HCT116 (cell line): ENCODE measurements at regions not wholly inside any gene's neighbourhood (a gene's known extent, or its start where the extent isn't known, plus 50 kb on each side); places are given as distances from the start of the nearest gene placed in this dataset.

Source experiments
- ATAC-seq: fragments of 200-7000 bp; cut with Tn5 transposase; 2 replicates; pipeline ENCODE4 v1.9.1; 2020; ENCODE audit warnings: mild to moderate bottlenecking, moderate library complexity
- BruUV-seq: library from RNA; stranded (reverse); fragments of 400-500 nt; replicated peaks from 2 replicates; lab custom pipeline; 2021; lab: Mats Ljungman, UMichigan
- CTCF ChIA-PET: fragments of 300-600 bp; sonication (Branson Sonifier 250); formaldehyde crosslinking; loops from one replicate; lab custom pipeline; 2021; ENCODE audit warnings: antibody characterized with exemption; lab: Charles Lee
- POLR2A ChIA-PET: fragments of 300-600, 350-600 bp; sonication (Branson Sonifier 250); formaldehyde crosslinking; loops from one replicate; lab custom pipeline; 2021; ENCODE audit warnings: antibody characterized with exemption; lab: Charles Lee
- RAD21 ChIA-PET, 2 experiments: fragments of 300-600 bp; sonication (Branson Sonifier 250); formaldehyde crosslinking; loops; one replicate each; lab custom pipeline; 2023; ENCODE audit warnings: low total read pairs in 2 of 2; ENCODE audit not compliant: uncharacterized antibody in 2 of 2, unreplicated experiment in 2 of 2, low non-redundant PET in 1 of 2; lab: Charles Lee
- DNase-seq: peaks from one replicate; pipeline ENCODE4 v3.0.0-alpha.2; 2010; ENCODE audit warnings: low read depth, low spot score
- H2AFZ ChIP-seq: fragments of 200-600 bp; shearing (Covaris generic), sonication (generic); 2 replicates; pipeline ENCODE4 v1.6.1; 2017; ENCODE audit warnings: low read depth, mixed run types, mixed read lengths, antibody characterized with exemption, low read length; ENCODE audit not compliant: poor library complexity, severe bottlenecking
- H3K27ac ChIP-seq: 2 replicates; pipeline ENCODE4 v1.5.1; 2012; ENCODE audit warnings: low read depth, low read length
- H3K27me3 ChIP-seq: fragments of 200-600 bp; sonication (generic); 2 replicates; pipeline ENCODE4 v1.6.1; 2016; ENCODE audit warnings: mixed run types, low read length, mixed read lengths; ENCODE audit not compliant: insufficient read depth
- H3K36me3 ChIP-seq, 2 experiments: fragments of 200-500 bp in 1 of 2; fragments of 200-600 bp in 1 of 2; sonication (Bioruptor generic) in 1 of 2; sonication (generic) in 1 of 2; 2 replicates each; pipeline versions ENCODE4 v1.5.1 to v1.6.1; 2014 to 2016; ENCODE audit warnings: low read length in 2 of 2, inconsistent platforms in 1 of 2, mixed read lengths in 1 of 2, mixed run types in 1 of 2; ENCODE audit not compliant: insufficient read depth in 2 of 2, control insufficient read depth in 1 of 2
- H3K4me1 ChIP-seq, 2 experiments: fragments of 200-600 bp in 1 of 2; sonication (generic) in 1 of 2; 2 replicates each; pipeline versions ENCODE4 v1.5.1 to v1.6.1; 2012 to 2017; ENCODE audit warnings: low read length in 2 of 2, inconsistent platforms in 1 of 2, mild to moderate bottlenecking in 1 of 2, mixed read lengths in 1 of 2, mixed run types in 1 of 2, moderate library complexity in 1 of 2; ENCODE audit not compliant: insufficient read depth in 2 of 2, control insufficient read depth in 1 of 2
- H3K4me2 ChIP-seq: fragments of 200-600 bp; sonication (generic); 2 replicates; pipeline ENCODE4 v1.6.1; 2017; ENCODE audit warnings: mixed run types, low read length, mixed read lengths
- H3K4me3 ChIP-seq, 2 experiments: fragments of 200-600 bp in 1 of 2; sonication (generic) in 1 of 2; replicated peaks in 1 of 2; 2 replicates each; pipeline ENCODE4 v1.5.1; 2011 to 2016; ENCODE audit warnings: low read length in 2 of 2, control low read depth in 1 of 2, low read depth in 1 of 2, mild to moderate bottlenecking in 1 of 2, mixed read lengths in 1 of 2, mixed run types in 1 of 2
- H3K79me2 ChIP-seq: fragments of 200-600 bp; sonication (generic); 2 replicates; pipeline ENCODE4 v1.6.1; 2017; ENCODE audit warnings: mild to moderate bottlenecking, mixed run types, low read length, moderate library complexity, mixed read lengths; ENCODE audit not compliant: insufficient read depth
- H3K9ac ChIP-seq: fragments of 200-600 bp; sonication (generic); 2 replicates; pipeline ENCODE4 v1.6.1; 2016; ENCODE audit warnings: low read length, mixed read lengths
- H3K9me2 ChIP-seq: fragments of 200-600 bp; sonication (generic), shearing (Covaris generic); 2 replicates; pipeline ENCODE4 v1.6.1; 2017; ENCODE audit warnings: mixed run types, mild to moderate bottlenecking, moderate library complexity; ENCODE audit not compliant: insufficient read depth
- H3K9me3 ChIP-seq, 2 experiments: fragments of 200-500 bp in 1 of 2; fragments of 200-600 bp in 1 of 2; sonication (Bioruptor generic) in 1 of 2; sonication (generic) in 1 of 2; 2 replicates each; pipeline ENCODE4 v1.6.1; 2014 to 2017; ENCODE audit warnings: low read length in 2 of 2, mixed read lengths in 2 of 2, inconsistent platforms in 1 of 2, low read depth in 1 of 2, mild to moderate bottlenecking in 1 of 2, mixed run types in 1 of 2, moderate library complexity in 1 of 2; ENCODE audit not compliant: control insufficient read depth in 1 of 2, insufficient read depth in 1 of 2
- H4K20me1 ChIP-seq: fragments of 200-600 bp; sonication (generic), shearing (Covaris generic); 2 replicates; pipeline ENCODE4 v1.6.1; 2017; ENCODE audit warnings: mixed run types, mild to moderate bottlenecking, moderate library complexity; ENCODE audit not compliant: insufficient read depth
- CBX3 ChIP-seq: IDR thresholded peaks from 2 replicates; pipeline ENCODE4 v1.6.1; 2012; ENCODE audit warnings: low read depth
- CEBPB ChIP-seq: IDR thresholded peaks from 2 replicates; pipeline ENCODE4 v1.6.1; 2012; ENCODE audit warnings: low read depth
- EGR1 ChIP-seq: IDR thresholded peaks from 2 replicates; pipeline ENCODE4 v1.6.1; 2012; ENCODE audit warnings: low read depth
- ELF1 ChIP-seq: IDR thresholded peaks from 2 replicates; pipeline ENCODE4 v1.6.1; 2012; ENCODE audit warnings: low read depth, borderline replicate concordance
- EZH2 ChIP-seq: fragments of 200-600 bp; sonication (generic); IDR thresholded peaks from 2 replicates; pipeline ENCODE4 v1.6.1; 2017; ENCODE audit warnings: antibody characterized with exemption, mixed run types
- JUND ChIP-seq: IDR thresholded peaks from 2 replicates; pipeline ENCODE4 v1.6.1; 2012
- POLR2A ChIP-seq: IDR thresholded peaks from 2 replicates; pipeline ENCODE4 v1.7.0; 2011; ENCODE audit warnings: borderline replicate concordance; ENCODE audit not compliant: insufficient read depth, insufficient read length; ENCODE audit errors: extremely low read depth
- POLR2AphosphoS5 ChIP-seq: IDR thresholded peaks from 2 replicates; pipeline ENCODE4 v1.6.1; 2011; ENCODE audit warnings: mild to moderate bottlenecking, low read depth, low read length, moderate library complexity
- SIN3A ChIP-seq: IDR thresholded peaks from 2 replicates; pipeline ENCODE4 v1.6.1; 2012; ENCODE audit warnings: low read depth
- SP1 ChIP-seq: IDR thresholded peaks from 2 replicates; pipeline ENCODE4 v1.6.1; 2012; ENCODE audit warnings: low read depth
- SRF ChIP-seq: IDR thresholded peaks from 2 replicates; pipeline ENCODE4 v1.6.1; 2012; ENCODE audit warnings: low read depth
- TCF7L2 ChIP-seq: IDR thresholded peaks from 2 replicates; pipeline ENCODE4 v1.7.0; 2011; ENCODE audit warnings: borderline replicate concordance, inconsistent platforms; ENCODE audit not compliant: insufficient read depth, insufficient read length; ENCODE audit errors: extremely low read depth
- YY1 ChIP-seq: IDR thresholded peaks from 2 replicates; pipeline ENCODE4 v1.6.1; 2011; ENCODE audit warnings: low read length, low read depth, moderate library complexity, mild to moderate bottlenecking; ENCODE audit not compliant: insufficient replicate concordance; ENCODE audit errors: extremely low read depth
- ZFX ChIP-seq: fragments of 450-650 bp; IDR thresholded peaks from 2 replicates; pipeline ENCODE4 v1.6.1; 2017
- ZNF274 ChIP-seq: fragments of 200-500 bp; sonication (Bioruptor generic); IDR thresholded peaks from 2 replicates; pipeline ENCODE4 v1.6.1; 2014; ENCODE audit warnings: mild to moderate bottlenecking, low read depth, low read length, inconsistent platforms
- intact Hi-C: fragments of 100-400 bp; cut with micrococcal nuclease; formaldehyde crosslinking; loops from 2 replicates; pipeline ENCODE4 v1.10.0; 2022
- TF ChIP-seq, protein P1 (sequence below): IDR thresholded peaks from 2 replicates; pipeline ENCODE4 v1.6.1; 2012; ENCODE audit warnings: low read depth
- TF ChIP-seq, protein P2 (sequence below): IDR thresholded peaks from 2 replicates; pipeline ENCODE4 v1.6.1; 2012

DNA sequence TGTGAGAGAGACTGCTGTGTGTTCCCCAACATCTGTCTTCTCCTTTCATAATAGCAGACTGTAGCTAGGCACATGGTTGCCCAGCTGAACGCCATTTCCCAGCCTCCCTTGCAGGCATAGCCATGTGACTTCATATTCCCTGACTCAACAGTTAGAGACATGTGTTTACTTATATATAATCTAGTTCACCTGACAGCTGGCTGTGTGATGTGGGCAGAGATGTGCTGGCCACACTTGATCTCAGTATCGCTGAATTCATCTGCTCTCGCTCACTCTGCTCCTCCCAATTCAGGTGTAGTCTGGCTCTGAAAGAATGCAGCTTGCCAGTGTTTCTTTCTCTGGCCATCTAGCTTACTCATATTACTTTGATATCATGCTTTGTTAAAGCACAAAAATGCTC, 52.3 kb upstream of the SEC11C start:
- H3K9me3 ChIP-seq = no peaks in the 10 kb centered on the region
- POLR2A ChIA-PET = no interaction called here
- no TSS peak for BruUV-seq
- H3K4me1 ChIP-seq = no peaks in the 10 kb centered on the region
- DNase-seq = no peak
- RAD21 ChIA-PET = no interaction called here
- no peak overlapping the region for H3K9ac ChIP-seq
- no peaks in the 10 kb centered on the region for H3K9me2 ChIP-seq
- no peaks in the 10 kb centered on the region for H3K36me3 ChIP-seq
- intact Hi-C loops = loop anchor here (10.0 kb wide), 1 partner anchor 737 kb away; no protein-coding TSS in a partner anchor
- H3K4me3 ChIP-seq = no peak overlapping the region
- TF ChIP-seq YY1 (no peak), SP1 (no peak), ZFX (no peak), EGR1 (no peak), SRF (no peak), CBX3 (no peak), EZH2 (no peak), POLR2AphosphoS5 (no peak), SIN3A (no peak), JUND (no peak), POLR2A (no peak), ELF1 (no peak), ZNF274 (no peak), TCF7L2 (no peak), CEBPB (no peak)
- TF ChIP-seq, protein P1, sequence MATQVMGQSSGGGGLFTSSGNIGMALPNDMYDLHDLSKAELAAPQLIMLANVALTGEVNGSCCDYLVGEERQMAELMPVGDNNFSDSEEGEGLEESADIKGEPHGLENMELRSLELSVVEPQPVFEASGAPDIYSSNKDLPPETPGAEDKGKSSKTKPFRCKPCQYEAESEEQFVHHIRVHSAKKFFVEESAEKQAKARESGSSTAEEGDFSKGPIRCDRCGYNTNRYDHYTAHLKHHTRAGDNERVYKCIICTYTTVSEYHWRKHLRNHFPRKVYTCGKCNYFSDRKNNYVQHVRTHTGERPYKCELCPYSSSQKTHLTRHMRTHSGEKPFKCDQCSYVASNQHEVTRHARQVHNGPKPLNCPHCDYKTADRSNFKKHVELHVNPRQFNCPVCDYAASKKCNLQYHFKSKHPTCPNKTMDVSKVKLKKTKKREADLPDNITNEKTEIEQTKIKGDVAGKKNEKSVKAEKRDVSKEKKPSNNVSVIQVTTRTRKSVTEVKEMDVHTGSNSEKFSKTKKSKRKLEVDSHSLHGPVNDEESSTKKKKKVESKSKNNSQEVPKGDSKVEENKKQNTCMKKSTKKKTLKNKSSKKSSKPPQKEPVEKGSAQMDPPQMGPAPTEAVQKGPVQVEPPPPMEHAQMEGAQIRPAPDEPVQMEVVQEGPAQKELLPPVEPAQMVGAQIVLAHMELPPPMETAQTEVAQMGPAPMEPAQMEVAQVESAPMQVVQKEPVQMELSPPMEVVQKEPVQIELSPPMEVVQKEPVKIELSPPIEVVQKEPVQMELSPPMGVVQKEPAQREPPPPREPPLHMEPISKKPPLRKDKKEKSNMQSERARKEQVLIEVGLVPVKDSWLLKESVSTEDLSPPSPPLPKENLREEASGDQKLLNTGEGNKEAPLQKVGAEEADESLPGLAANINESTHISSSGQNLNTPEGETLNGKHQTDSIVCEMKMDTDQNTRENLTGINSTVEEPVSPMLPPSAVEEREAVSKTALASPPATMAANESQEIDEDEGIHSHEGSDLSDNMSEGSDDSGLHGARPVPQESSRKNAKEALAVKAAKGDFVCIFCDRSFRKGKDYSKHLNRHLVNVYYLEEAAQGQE = no peak
- TF ChIP-seq, protein P2, sequence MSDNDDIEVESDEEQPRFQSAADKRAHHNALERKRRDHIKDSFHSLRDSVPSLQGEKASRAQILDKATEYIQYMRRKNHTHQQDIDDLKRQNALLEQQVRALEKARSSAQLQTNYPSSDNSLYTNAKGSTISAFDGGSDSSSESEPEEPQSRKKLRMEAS = no peak; the same call in 1 of the 2 replicates
- TF ChIP-seq, all 23 proteins: peak for 0
- no peak overlapping the region for H2AFZ ChIP-seq
- peaks cover 4% of the 10 kb centered on the region; the same call in 1 of the 2 replicates for H3K27me3 ChIP-seq
- no peaks in the 10 kb centered on the region for H4K20me1 ChIP-seq
- H3K4me2 ChIP-seq = no peak overlapping the region
- no peak for ATAC-seq
- no peaks in the 10 kb centered on the region for H3K79me2 ChIP-seq
- CTCF ChIA-PET = interaction anchor here (2.0 to 3.6 kb wide), 2 partner anchors 17 to 315 kb away, joined by 6 to 23 read pairs; no protein-coding TSS in a partner anchor
- no peak overlapping the region for H3K27ac ChIP-seq
